GM11168 (cell line): ENCODE measurements at regions not wholly inside any gene's neighbourhood (a gene's known extent, or its start where the extent isn't known, plus 50 kb on each side); places are given as distances from the start of the nearest gene placed in this dataset.
"Not testable (repeated sequence)": the region's sequence is repeated elsewhere in the genome, so short reads cannot be mapped to it uniquely, and the experiment has no call there.

ENCODE experiments used
- in situ Hi-C: fragments of 300-500 bp; cut with MboI; formaldehyde crosslinking; loops from one replicate; pipeline ENCODE4 v1.12.0; 2022; ENCODE audit warnings: low sequenced_read_pairs; ENCODE audit not compliant: unreplicated experiment

- in situ Hi-C loops: no loop called here
Observed at GRCh38 chr7:49706106-49706505, 67.3 kb upstream of the VWC2 start.

- in situ Hi-C loops: no loop called here
Observed at GRCh38 chr7:49707891-49708290, 65.5 kb upstream of the VWC2 start.

- in situ Hi-C loops: no loop called here
Observed at GRCh38 chr7:49708590-49708989, 64.8 kb upstream of the VWC2 start.

- in situ Hi-C loops: not testable (repeated sequence)
Observed at GRCh38 chr7:49711072-49711723, 62.2 kb upstream of the VWC2 start.

- in situ Hi-C loops: no loop called here
Observed at GRCh38 chr7:49714182-49714581, 59.3 kb upstream of the VWC2 start.

GRCh38 chr7:49715486-49715885, 58.0 kb upstream of the VWC2 start:
- in situ Hi-C loops: no loop called here

GRCh38 chr7:49717547-49717946, 55.9 kb upstream of the VWC2 start:
- in situ Hi-C loops: no loop called here

- in situ Hi-C loops: no loop called here
Observed at GRCh38 chr7:49718760-49719159, 54.7 kb upstream of the VWC2 start.

- in situ Hi-C loops: no loop called here
Observed at GRCh38 chr7:49721441-49721840, 52.0 kb upstream of the VWC2 start.
